Gastroesophageal sphincter (tissue), 3 donors: ENCODE measurements at regions not wholly inside any gene's neighbourhood (a gene's known extent, or its start where the extent isn't known, plus 50 kb on each side); places are given as distances from the start of the nearest gene placed in this dataset.

Experiments used
- POLR2A ChIP-seq, 2 donors: fragments of 450-650 bp; IDR thresholded peaks; one replicate each; pipeline ENCODE4 v1.6.1; 2017; ENCODE audit warnings: antibody characterized with exemption in 2 of 2, mild to moderate bottlenecking in 2 of 2, moderate library complexity in 1 of 2
- POLR2AphosphoS5 ChIP-seq: sonication (generic); formaldehyde crosslinking; IDR thresholded peaks from one replicate; pipeline ENCODE4 v1.6.1; 2017; ENCODE audit warnings: antibody characterized with exemption
- TF ChIP-seq, protein P1 (sequence below), 4 experiments: fragments of 200-600 bp in 2 of 4; fragments of 450-650 bp in 2 of 4; sonication (generic) in 1 of 4; IDR thresholded peaks; one replicate each; pipeline ENCODE4 v1.5.1; 2017 to 2019; ENCODE audit warnings: antibody characterized with exemption in 4 of 4, mild to moderate bottlenecking in 2 of 4, moderate library complexity in 2 of 4

DNA sequence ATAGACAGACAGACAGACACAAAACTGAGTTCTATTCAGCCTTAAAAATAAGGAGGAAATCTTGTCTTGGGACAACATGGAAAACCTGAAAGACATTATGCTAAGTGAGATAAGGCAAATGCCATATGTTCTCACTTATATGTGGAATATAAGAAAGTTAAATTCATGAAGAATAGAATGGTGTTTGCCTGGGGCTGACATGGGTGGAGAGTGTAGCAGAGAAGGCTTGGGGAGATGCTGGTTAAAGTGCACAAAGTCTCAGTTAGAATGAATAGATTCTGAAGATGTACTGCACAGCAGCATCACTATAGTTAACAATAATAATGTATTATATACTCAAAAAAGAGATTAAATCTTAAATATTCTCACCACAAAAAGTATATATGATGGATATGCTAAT lies 355.5 kb downstream of the LRRIQ3 start:
- TF ChIP-seq POLR2A (IDR thresholded peaks at IDR 0.05) (no peak), POLR2AphosphoS5 (no peak)
- TF ChIP-seq, protein P1, sequence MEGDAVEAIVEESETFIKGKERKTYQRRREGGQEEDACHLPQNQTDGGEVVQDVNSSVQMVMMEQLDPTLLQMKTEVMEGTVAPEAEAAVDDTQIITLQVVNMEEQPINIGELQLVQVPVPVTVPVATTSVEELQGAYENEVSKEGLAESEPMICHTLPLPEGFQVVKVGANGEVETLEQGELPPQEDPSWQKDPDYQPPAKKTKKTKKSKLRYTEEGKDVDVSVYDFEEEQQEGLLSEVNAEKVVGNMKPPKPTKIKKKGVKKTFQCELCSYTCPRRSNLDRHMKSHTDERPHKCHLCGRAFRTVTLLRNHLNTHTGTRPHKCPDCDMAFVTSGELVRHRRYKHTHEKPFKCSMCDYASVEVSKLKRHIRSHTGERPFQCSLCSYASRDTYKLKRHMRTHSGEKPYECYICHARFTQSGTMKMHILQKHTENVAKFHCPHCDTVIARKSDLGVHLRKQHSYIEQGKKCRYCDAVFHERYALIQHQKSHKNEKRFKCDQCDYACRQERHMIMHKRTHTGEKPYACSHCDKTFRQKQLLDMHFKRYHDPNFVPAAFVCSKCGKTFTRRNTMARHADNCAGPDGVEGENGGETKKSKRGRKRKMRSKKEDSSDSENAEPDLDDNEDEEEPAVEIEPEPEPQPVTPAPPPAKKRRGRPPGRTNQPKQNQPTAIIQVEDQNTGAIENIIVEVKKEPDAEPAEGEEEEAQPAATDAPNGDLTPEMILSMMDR (IDR thresholded peaks at IDR 0.05), result no peak
